Left lung (tissue), 4 donors: ENCODE measurements at regions not wholly inside any gene's neighbourhood (a gene's known extent, or its start where the extent isn't known, plus 50 kb on each side); places are given as distances from the start of the nearest gene placed in this dataset.

Source experiments
- ATAC-seq: fragments of 200-7000 bp; cut with Tn5 transposase; one replicate; pipeline ENCODE4 v1.9.1; 2020; ENCODE audit warnings: moderate library complexity
- DNase-seq, 4 donors: peaks; one replicate each; pipeline ENCODE4 v3.0.0-alpha.2; 2013 to 2020
- H3K27ac ChIP-seq, 2 donors: fragments of 200-600 bp; sonication (generic) in 1 of 2; one replicate each; pipeline versions ENCODE4 v1.5.0 to v1.8.0; 2020 to 2021
- H3K27me3 ChIP-seq, 2 donors: fragments of 200-600 bp; sonication (generic) in 1 of 2; one replicate each; pipeline versions ENCODE4 v1.5.0 to v1.8.0; 2020 to 2021
- H3K36me3 ChIP-seq, 2 donors: fragments of 200-600 bp; sonication (generic) in 1 of 2; one replicate each; pipeline versions ENCODE4 v1.5.0 to v1.8.0; 2020 to 2021
- H3K4me1 ChIP-seq, 2 donors: fragments of 200-600 bp; one replicate each; pipeline ENCODE4 v1.8.0; 2021
- H3K4me3 ChIP-seq, 2 donors: fragments of 200-600 bp; sonication (generic) in 1 of 2; one replicate each; pipeline versions ENCODE4 v1.5.0 to v1.8.0; 2020 to 2021; ENCODE audit warnings: mild to moderate bottlenecking in 1 of 2
- H3K9me3 ChIP-seq, 2 donors: fragments of 200-600 bp; sonication (generic) in 1 of 2; one replicate each; pipeline versions ENCODE4 v1.5.0 to v1.8.0; 2020 to 2021
- intact Hi-C, 2 donors: fragments of 100-400 bp; cut with DNase I; formaldehyde crosslinking; loops; one replicate each; pipeline versions ENCODE4 v1.11.2 to v1.14.2; 2022
- TF ChIP-seq, protein P1 (sequence below), 2 donors: fragments of 200-600 bp; sonication (generic) in 1 of 2; IDR thresholded peaks; one replicate each; pipeline versions ENCODE4 v1.5.0 to v1.8.0; 2021; ENCODE audit warnings: antibody characterized with exemption in 2 of 2
- donor health status: DM: no; HTN: yes; CAD: no.
- donor health status: DM: no; HTN: no; CAD: no.

DNA sequence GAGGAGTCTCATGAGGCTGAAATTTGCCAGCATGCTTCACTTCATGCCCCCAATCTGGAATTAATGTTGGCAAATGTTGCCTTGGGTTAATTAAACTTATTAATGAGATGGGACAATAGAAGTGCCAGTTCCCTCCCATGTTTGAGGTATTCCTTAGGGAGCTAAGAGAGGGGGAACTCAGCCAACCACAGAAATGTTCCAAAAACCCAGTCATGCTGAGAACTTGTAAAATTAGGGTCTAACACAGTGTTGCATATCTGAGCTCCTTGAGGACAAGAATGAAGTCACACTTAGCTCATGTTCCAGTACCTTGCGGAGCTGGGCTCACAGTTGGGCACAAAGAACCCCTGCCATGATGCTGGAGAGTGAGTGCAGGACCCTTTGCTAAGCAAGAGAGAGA lies 89.4 kb downstream of the OAT start:
- H3K27me3 ChIP-seq = peaks cover 0 to 7% of the 10 kb centered on the region in 2 donors
- TF ChIP-seq, protein P1, sequence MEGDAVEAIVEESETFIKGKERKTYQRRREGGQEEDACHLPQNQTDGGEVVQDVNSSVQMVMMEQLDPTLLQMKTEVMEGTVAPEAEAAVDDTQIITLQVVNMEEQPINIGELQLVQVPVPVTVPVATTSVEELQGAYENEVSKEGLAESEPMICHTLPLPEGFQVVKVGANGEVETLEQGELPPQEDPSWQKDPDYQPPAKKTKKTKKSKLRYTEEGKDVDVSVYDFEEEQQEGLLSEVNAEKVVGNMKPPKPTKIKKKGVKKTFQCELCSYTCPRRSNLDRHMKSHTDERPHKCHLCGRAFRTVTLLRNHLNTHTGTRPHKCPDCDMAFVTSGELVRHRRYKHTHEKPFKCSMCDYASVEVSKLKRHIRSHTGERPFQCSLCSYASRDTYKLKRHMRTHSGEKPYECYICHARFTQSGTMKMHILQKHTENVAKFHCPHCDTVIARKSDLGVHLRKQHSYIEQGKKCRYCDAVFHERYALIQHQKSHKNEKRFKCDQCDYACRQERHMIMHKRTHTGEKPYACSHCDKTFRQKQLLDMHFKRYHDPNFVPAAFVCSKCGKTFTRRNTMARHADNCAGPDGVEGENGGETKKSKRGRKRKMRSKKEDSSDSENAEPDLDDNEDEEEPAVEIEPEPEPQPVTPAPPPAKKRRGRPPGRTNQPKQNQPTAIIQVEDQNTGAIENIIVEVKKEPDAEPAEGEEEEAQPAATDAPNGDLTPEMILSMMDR (IDR thresholded peaks at IDR 0.05) = no peak
- H3K9me3 ChIP-seq = no peaks in the 10 kb centered on the region
- no peak overlapping the region for H3K27ac ChIP-seq
- no peaks in the 10 kb centered on the region for H3K36me3 ChIP-seq
- H3K4me1 ChIP-seq = no peaks in the 10 kb centered on the region
- intact Hi-C loops = no loop called here
- H3K4me3 ChIP-seq = no peak overlapping the region
- ATAC-seq (no peak), DNase-seq (no peak)

GRCh38 chr10:124328477-124329220 lies 90.1 kb downstream of the OAT start:
- Histone ChIP-seq H3K27ac (no peak overlapping the region), H3K4me1 (no peaks in the 10 kb centered on the region), H3K36me3 (no peaks in the 10 kb centered on the region), H3K9me3 (no peaks in the 10 kb centered on the region), H3K27me3 (peaks cover 0 to 14% of the 10 kb centered on the region in 2 donors), H3K4me3 (no peak overlapping the region)
- no peak for DNase-seq
- ATAC-seq = no peak
- intact Hi-C loops = no loop called here
- TF ChIP-seq, protein P1 (IDR thresholded peaks at IDR 0.05) = no peak

GRCh38 chr10:124325998-124326636 lies 92.6 kb downstream of the OAT start:
- TF ChIP-seq, protein P1 (IDR thresholded peaks at IDR 0.05) = no peak
- no peaks in the 10 kb centered on the region for H3K4me1 ChIP-seq
- no peak overlapping the region for H3K27ac ChIP-seq
- peaks cover 0 to 22% of the 10 kb centered on the region in 2 donors for H3K27me3 ChIP-seq
- intact Hi-C loops = no loop called here
- ATAC-seq = no peak
- no peak overlapping the region for H3K4me3 ChIP-seq
- H3K9me3 ChIP-seq = no peaks in the 10 kb centered on the region
- DNase-seq = no peak
- H3K36me3 ChIP-seq = no peaks in the 10 kb centered on the region

DNA sequence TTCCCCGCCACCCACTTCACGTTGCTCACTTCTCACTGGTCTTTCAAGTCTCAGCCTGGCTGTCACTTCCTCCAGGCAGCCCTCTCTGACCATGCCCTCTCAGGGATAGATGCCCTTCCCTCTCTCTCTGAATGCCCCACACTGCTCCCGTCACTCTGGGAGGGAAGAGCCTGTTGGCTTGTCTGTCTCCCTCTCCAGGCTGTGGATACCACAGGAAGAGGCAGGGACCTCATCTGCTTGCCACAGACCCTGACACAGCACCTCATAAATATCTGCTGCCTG lies 93.1 kb downstream of the OAT start:
- TF ChIP-seq, protein P1 (IDR thresholded peaks at IDR 0.05) = no peak
- intact Hi-C loops = no loop called here
- no peaks in the 10 kb centered on the region for H3K4me1 ChIP-seq
- no peaks in the 10 kb centered on the region for H3K36me3 ChIP-seq
- ATAC-seq (no peak), DNase-seq (no peak)
- no peaks in the 10 kb centered on the region for H3K9me3 ChIP-seq
- peaks cover 0 to 22% of the 10 kb centered on the region in 2 donors for H3K27me3 ChIP-seq
- no peak overlapping the region for H3K27ac ChIP-seq
- H3K4me3 ChIP-seq = no peak overlapping the region

GRCh38 chr10:124324856-124325632 lies 93.7 kb downstream of the OAT start:
- Histone ChIP-seq H3K9me3 (no peaks in the 10 kb centered on the region), H3K36me3 (no peaks in the 10 kb centered on the region), H3K27ac (no peak overlapping the region), H3K4me3 (no peak overlapping the region), H3K27me3 (peaks cover 0 to 22% of the 10 kb centered on the region in 2 donors), H3K4me1 (no peaks in the 10 kb centered on the region)
- no peak for DNase-seq
- ATAC-seq = no peak
- intact Hi-C loops = no loop called here
- TF ChIP-seq, protein P1 (IDR thresholded peaks at IDR 0.05) = no peak
